ENCODE measurements at regions not wholly inside any gene's neighbourhood (a gene's known extent, or its start where the extent isn't known, plus 50 kb on each side); places are given as distances from the start of the nearest gene placed in this dataset.

- Mint-ChIP-seq H3K27me3 (ENCODE audit: unreplicated experiment) (peaks cover 13% of the 10 kb centered on the region), H3K4me3 (ENCODE audit: unreplicated experiment) (no peak overlapping the region), H3K9me3 (ENCODE audit: unreplicated experiment) (no peaks in the 10 kb centered on the region), H3K4me1 (ENCODE audit: unreplicated experiment) (peaks cover 2% of the 10 kb centered on the region), H3K27ac (ENCODE audit: unreplicated experiment) (no peak overlapping the region), H3K36me3 (ENCODE audit: unreplicated experiment) (no peaks in the 10 kb centered on the region)
- no peak for TF ChIP-seq CTCF (IDR thresholded peaks at IDR 0.05)
- DNase-seq (ENCODE audit: extremely low spot score, unreplicated experiment), result no peak
Measured at GRCh38 chr1:38102636-38103035, 56.0 kb upstream of the POU3F1 start.

- Mint-ChIP-seq H3K27me3 (ENCODE audit: unreplicated experiment) (peaks cover 12% of the 10 kb centered on the region), H3K27ac (ENCODE audit: unreplicated experiment) (no peak overlapping the region), H3K4me3 (ENCODE audit: unreplicated experiment) (no peak overlapping the region), H3K36me3 (ENCODE audit: unreplicated experiment) (no peaks in the 10 kb centered on the region), H3K4me1 (ENCODE audit: unreplicated experiment) (peaks cover 2% of the 10 kb centered on the region), H3K9me3 (ENCODE audit: unreplicated experiment) (no peaks in the 10 kb centered on the region)
- no peak for DNase-seq (ENCODE audit: extremely low spot score, unreplicated experiment)
- TF ChIP-seq CTCF (IDR thresholded peaks at IDR 0.05), result no peak
Measured at GRCh38 chr1:38101037-38101785, 54.6 kb upstream of the POU3F1 start.

- no peak for DNase-seq (ENCODE audit: extremely low spot score, unreplicated experiment)
- Mint-ChIP-seq H3K9me3 (ENCODE audit: unreplicated experiment) (no peaks in the 10 kb centered on the region), H3K4me1 (ENCODE audit: unreplicated experiment) (peaks cover 2% of the 10 kb centered on the region), H3K27ac (ENCODE audit: unreplicated experiment) (no peak overlapping the region), H3K36me3 (ENCODE audit: unreplicated experiment) (no peaks in the 10 kb centered on the region), H3K4me3 (ENCODE audit: unreplicated experiment) (no peak overlapping the region), H3K27me3 (ENCODE audit: unreplicated experiment) (peaks cover 21% of the 10 kb centered on the region)
- TF ChIP-seq CTCF (IDR thresholded peaks at IDR 0.05), result no peak
Measured at GRCh38 chr1:38098101-38098847, 51.7 kb upstream of the POU3F1 start.

- no peaks in the 10 kb centered on the region for H3K36me3 Mint-ChIP-seq (ENCODE audit: unreplicated experiment)
- no peak for TF ChIP-seq CTCF (IDR thresholded peaks at IDR 0.05)
- H3K4me3 Mint-ChIP-seq (ENCODE audit: unreplicated experiment), result no peak overlapping the region
- peaks cover 2% of the 10 kb centered on the region for H3K4me1 Mint-ChIP-seq (ENCODE audit: unreplicated experiment)
- peaks cover 24% of the 10 kb centered on the region for H3K27me3 Mint-ChIP-seq (ENCODE audit: unreplicated experiment)
- no peaks in the 10 kb centered on the region for H3K9me3 Mint-ChIP-seq (ENCODE audit: unreplicated experiment)
- no peak for DNase-seq (ENCODE audit: extremely low spot score, unreplicated experiment)
- H3K27ac Mint-ChIP-seq (ENCODE audit: unreplicated experiment), result no peak overlapping the region
Measured at GRCh38 chr1:38097284-38097898, 50.8 kb upstream of the POU3F1 start.

Data from osteocyte (in vitro differentiated cells).